GM13976 (cell line): ENCODE measurements at regions not wholly inside any gene's neighbourhood (a gene's known extent, or its start where the extent isn't known, plus 50 kb on each side); places are given as distances from the start of the nearest gene placed in this dataset.

Experiments used
- DNase-seq: peaks from one replicate; pipeline ENCODE4 v3.0.0; 2012; ENCODE audit warnings: low spot score
- in situ Hi-C: fragments of 300-500 bp; cut with MboI; formaldehyde crosslinking; loops from one replicate; pipeline ENCODE4 v1.12.0; 2022; ENCODE audit warnings: low sequenced_read_pairs, mixed read lengths, inconsistent platforms; ENCODE audit not compliant: unreplicated experiment
- TF ChIP-seq, protein P1 (sequence below): IDR thresholded peaks from 2 replicates; pipeline ENCODE4 v1.5.1; 2012; ENCODE audit warnings: borderline replicate concordance, mild to moderate bottlenecking; ENCODE audit not compliant: insufficient read depth; ENCODE audit errors: extremely low read depth, missing control alignments, control extremely low read depth

DNA sequence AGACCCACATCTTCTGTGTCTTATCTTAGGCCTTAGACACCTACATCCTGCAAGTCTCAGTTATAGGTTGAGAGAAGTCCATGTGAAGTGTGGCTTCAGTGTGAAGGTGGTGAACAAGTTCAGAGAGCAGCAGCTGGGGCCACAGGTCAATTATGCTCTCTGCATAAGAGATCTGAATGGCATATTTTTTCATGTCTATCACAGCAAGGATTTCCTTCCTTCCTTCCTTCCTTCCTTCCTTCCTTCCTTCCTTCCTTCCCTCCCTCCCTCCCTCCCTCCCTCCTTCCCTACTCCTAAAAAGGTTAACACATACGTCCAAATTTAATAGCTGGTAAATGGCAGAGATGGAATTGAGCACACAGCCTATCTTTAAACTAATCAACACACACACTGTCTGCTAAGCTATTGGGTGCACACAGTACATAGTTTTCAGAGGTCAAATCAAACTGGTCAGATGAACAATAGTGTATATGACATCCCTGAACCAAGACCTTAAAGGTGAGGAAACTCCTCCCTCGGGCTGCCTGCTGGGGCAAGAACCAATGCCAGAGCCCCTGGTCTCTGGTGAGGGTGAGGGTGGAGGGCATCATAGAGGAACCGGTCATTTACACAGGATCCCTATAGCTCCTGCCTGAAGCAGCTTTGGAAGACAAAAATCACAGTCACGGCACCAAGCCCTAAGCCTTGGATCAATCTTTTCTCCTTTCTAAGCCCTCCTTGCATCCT lies 240.9 kb downstream of the ICOS start:
- DNase-seq, result no peak
- in situ Hi-C loops, result no loop called here
- TF ChIP-seq, protein P1, sequence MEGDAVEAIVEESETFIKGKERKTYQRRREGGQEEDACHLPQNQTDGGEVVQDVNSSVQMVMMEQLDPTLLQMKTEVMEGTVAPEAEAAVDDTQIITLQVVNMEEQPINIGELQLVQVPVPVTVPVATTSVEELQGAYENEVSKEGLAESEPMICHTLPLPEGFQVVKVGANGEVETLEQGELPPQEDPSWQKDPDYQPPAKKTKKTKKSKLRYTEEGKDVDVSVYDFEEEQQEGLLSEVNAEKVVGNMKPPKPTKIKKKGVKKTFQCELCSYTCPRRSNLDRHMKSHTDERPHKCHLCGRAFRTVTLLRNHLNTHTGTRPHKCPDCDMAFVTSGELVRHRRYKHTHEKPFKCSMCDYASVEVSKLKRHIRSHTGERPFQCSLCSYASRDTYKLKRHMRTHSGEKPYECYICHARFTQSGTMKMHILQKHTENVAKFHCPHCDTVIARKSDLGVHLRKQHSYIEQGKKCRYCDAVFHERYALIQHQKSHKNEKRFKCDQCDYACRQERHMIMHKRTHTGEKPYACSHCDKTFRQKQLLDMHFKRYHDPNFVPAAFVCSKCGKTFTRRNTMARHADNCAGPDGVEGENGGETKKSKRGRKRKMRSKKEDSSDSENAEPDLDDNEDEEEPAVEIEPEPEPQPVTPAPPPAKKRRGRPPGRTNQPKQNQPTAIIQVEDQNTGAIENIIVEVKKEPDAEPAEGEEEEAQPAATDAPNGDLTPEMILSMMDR, result no peak

GRCh38 chr2:204177977-204178522 lies 241.5 kb downstream of the ICOS start:
- in situ Hi-C loops, result no loop called here
- peak; percentile 37 for DNase-seq
- TF ChIP-seq, protein P1, result peak; percentile 27

GRCh38 chr2:204180649-204181048 lies 244.1 kb downstream of the ICOS start:
- TF ChIP-seq, protein P1, result no peak
- in situ Hi-C loops, result no loop called here
- DNase-seq, result no peak

- TF ChIP-seq, protein P1, result no peak
- no peak for DNase-seq
- in situ Hi-C loops, result no loop called here
These were observed 247.0 kb downstream of the ICOS start for GRCh38 chr2:204183608-204184007.

DNA sequence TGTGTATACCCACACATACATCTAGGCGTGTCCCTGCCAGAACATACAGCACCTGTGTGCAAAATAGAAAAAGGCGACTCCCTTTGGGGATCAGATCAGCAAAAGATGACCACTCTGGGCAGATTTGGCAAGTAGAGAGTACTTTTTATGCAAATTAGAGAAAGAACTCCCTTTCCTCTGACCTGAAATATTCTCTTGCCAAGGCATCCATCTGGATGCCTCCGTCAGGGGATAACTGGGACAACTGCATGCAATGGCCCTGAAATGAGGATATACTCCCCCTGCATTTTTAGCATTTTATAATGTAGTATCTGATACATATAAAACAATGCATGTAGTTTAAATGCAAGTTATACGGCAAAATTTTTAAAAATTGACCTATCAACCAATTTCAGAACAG lies 247.7 kb downstream of the ICOS start:
- TF ChIP-seq, protein P1, result no peak
- in situ Hi-C loops, result no loop called here
- DNase-seq, result no peak

DNA sequence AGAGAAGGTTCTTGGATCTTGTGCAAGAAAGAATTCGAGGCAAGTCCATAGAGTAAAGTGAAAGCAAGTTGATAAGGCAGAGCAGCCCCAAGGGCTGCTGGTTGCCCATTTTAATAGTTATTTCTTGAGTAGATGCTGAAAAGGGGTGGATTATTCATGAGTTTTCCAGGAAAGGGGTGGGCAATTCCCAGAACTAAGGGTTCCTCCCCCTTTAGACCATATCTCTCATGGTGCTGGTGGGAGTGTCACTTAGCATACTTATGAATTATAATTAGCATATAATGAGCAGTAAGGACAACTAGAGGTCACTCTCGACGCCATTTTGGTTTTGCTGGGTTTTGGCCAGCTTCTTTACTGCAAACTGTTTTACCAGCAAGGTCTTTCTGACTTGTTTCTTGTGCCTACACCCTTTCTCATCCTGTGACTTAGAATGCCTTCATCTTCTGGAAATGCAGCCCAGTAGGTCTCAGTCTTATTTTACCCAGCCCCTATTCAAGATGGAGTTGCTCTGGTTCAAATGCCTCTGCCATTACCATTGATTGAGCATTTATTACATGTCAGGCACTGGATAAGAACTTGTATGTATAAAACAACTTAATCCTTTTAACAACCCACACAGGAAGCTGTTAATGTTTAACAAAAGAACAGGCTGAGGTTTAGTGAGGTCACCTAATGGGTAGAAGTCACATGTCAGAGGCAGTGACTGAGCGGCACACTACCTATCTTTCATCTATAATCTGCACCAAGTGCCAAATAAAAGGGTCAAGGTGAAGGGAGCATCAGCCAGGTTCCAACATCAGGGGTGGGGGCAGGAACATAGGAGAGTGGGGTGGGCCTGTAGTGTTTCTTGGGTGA lies 250.9 kb downstream of the ICOS start:
- no peak for DNase-seq
- in situ Hi-C loops, result no loop called here
- TF ChIP-seq, protein P1, result no peak
